Mammary epithelial cell (primary cell): ENCODE measurements at regions not wholly inside any gene's neighbourhood (a gene's known extent, or its start where the extent isn't known, plus 50 kb on each side); places are given as distances from the start of the nearest gene placed in this dataset.

ENCODE experiments used
- EZH2 ChIP-seq: IDR thresholded peaks from 2 replicates; pipeline ENCODE4 v1.6.1; 2012; ENCODE audit warnings: low read length, inconsistent platforms, borderline replicate concordance
- TF ChIP-seq, protein P1 (sequence below), 2 donors: IDR thresholded peaks in 1 of 2; conservative IDR thresholded peaks in 1 of 2; 2 replicates each; pipeline ENCODE4 v1.5.1; 2011 to 2012; ENCODE audit warnings: inconsistent platforms in 2 of 2, low read length in 2 of 2, mild to moderate bottlenecking in 2 of 2, control low read depth in 1 of 2, low read depth in 1 of 2; ENCODE audit not compliant: insufficient read depth in 1 of 2; ENCODE audit errors: extremely low read depth in 1 of 2

GRCh38 chr1:214715126-214715525 is 112.1 kb downstream of the CENPF start:
- TF ChIP-seq, protein P1, sequence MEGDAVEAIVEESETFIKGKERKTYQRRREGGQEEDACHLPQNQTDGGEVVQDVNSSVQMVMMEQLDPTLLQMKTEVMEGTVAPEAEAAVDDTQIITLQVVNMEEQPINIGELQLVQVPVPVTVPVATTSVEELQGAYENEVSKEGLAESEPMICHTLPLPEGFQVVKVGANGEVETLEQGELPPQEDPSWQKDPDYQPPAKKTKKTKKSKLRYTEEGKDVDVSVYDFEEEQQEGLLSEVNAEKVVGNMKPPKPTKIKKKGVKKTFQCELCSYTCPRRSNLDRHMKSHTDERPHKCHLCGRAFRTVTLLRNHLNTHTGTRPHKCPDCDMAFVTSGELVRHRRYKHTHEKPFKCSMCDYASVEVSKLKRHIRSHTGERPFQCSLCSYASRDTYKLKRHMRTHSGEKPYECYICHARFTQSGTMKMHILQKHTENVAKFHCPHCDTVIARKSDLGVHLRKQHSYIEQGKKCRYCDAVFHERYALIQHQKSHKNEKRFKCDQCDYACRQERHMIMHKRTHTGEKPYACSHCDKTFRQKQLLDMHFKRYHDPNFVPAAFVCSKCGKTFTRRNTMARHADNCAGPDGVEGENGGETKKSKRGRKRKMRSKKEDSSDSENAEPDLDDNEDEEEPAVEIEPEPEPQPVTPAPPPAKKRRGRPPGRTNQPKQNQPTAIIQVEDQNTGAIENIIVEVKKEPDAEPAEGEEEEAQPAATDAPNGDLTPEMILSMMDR (conservative IDR thresholded peaks at IDR 0.05 in 1 of 2, IDR thresholded peaks at IDR 0.05 in 1 of 2; ENCODE audit: extremely low read depth in 1 of 2, insufficient read depth in 1 of 2, low read depth in 1 of 2, low read length in 2 of 2), result no peak
- no peak for TF ChIP-seq EZH2
